ENCODE measurements at regions not wholly inside any gene's neighbourhood (a gene's known extent, or its start where the extent isn't known, plus 50 kb on each side); places are given as distances from the start of the nearest gene placed in this dataset.

DNA sequence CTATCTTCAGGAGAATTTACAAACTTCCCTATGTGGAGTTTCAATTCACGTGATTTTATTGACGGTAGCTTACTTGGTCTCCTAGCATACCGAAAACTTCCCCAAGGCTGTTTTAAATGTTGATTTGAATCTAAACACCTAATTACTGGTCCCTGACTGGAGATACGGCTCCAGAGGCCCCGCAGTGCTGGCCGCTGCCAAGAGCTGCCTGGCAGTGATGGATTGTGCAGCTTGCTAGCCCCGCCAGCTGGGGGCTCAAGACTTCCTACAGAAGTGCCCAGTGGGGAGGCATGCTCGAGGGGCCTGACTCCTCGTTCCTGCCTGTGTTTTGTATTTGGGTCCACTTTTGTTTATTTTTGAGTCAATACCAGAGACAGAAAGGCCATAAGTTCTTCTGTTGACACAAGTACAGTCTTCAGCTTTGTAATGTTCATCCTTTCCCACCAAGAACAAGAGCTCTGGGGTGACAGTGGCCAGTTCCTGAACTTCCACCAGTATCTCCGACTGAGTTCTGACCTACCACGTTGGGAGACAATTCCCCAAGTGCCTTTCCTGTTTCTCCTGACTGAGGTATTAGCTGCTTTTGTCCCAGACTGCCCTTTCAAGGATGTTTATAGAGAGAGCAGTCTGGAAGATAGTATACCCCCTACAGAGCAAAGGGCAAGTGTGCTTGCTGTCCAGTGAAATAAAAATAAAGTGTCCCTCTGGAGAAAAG lies 80.7 kb upstream of the CXCL12 start:
- TF ChIP-seq EZH2 (IDR thresholded peaks at IDR 0.05; ENCODE audit: insufficient read depth, poor library complexity, severe bottlenecking) (no peak), EZH2phosphoT487 (IDR thresholded peaks at IDR 0.05; ENCODE audit: insufficient read depth, low read depth) (no peak)
